ENCODE measurements at regions not wholly inside any gene's neighbourhood (a gene's known extent, or its start where the extent isn't known, plus 50 kb on each side); places are given as distances from the start of the nearest gene placed in this dataset.

DNA sequence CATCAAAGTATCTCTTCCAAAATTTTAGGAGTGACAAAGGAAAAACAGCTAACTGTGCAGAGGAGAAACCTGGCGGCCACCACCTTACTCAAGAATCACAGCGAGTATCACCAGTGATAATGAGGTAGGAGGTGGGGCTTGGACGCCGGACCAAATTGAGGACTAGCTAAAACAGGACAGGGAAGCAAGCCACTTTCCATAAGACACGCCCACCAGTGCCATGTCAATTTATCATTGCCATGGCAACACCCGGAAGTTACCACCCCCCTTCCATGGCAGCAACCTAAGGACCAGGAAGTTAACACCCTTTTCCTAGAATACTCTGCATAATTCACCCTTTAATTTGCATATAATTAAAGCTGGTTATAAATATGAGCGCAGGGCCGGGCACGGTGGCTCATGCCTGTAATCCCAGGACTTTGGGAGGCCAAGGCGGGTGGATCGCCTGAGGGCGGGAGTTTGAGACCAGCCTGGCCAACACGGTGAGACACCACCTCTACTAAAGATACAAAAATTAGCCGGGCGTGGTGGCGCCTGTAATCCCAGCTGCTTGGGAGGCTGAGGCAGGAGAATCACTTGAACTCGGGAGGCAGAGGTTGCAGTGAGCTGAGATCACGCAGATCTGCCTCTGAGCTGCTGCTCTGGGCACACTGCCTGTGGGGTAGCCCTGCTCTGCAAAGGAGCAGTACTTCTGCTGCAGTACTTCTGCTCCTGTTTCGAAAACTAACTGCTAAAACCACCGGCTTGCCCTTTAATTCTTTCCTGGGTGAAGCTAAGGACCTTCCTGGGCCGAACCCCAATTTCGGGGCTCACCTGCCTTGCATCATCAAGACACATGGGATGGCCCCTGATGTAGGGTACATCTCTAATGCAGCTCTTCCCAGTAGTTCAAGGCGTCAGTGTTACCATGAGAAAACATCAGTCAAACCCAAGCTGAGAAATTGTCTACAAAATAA lies 116.7 kb downstream of the HMX1 start:
- DNase-seq = no peak

GRCh38 chr4:8748236-8748575 lies 123.4 kb downstream of the HMX1 start:
- no peak for DNase-seq

- no peak for DNase-seq
These were observed 124.0 kb downstream of the HMX1 start for GRCh38 chr4:8747467-8748235.

- DNase-seq = no peak
These were observed 124.8 kb downstream of the HMX1 start for GRCh38 chr4:8746523-8747466.

- no peak for DNase-seq
These were observed 125.8 kb downstream of the HMX1 start for GRCh38 chr4:8745826-8746225.

DNA sequence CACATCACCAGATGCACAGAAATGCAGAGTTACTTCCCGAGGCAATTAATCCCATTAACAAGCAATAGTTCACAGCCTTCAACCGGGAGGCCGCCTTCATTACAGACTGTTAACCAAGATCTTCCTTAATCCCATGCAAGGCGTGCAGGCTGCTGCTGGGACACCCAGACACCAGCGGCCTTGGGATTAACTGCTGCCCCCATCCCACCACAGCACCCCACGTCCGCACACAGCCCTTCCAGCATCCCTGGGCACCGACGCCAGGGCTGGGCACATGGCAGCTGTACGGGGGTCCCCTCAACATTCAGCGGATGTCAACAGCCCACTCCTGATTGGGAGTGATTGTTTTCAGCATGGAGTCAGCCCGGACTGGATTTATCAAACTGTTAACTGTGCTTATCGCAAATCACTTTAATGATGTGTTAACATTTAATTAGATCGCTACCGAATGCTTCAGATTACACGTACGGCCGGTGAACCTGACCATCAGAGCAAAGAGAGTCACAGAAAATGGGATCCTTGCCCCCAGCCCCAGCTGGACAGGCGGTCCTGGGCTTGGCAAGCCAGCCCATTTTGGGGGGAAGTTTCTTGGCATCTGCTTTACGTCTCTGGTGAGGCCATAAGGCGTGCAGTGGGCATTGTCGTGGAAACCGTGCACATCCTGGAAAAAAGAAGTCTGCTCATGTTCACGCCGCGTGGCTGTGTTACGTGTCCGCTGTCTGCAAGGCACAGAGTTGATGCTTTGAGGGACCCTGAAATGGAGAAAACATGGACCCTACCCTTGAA lies 126.4 kb downstream of the HMX1 start:
- DNase-seq = no peak

DNA sequence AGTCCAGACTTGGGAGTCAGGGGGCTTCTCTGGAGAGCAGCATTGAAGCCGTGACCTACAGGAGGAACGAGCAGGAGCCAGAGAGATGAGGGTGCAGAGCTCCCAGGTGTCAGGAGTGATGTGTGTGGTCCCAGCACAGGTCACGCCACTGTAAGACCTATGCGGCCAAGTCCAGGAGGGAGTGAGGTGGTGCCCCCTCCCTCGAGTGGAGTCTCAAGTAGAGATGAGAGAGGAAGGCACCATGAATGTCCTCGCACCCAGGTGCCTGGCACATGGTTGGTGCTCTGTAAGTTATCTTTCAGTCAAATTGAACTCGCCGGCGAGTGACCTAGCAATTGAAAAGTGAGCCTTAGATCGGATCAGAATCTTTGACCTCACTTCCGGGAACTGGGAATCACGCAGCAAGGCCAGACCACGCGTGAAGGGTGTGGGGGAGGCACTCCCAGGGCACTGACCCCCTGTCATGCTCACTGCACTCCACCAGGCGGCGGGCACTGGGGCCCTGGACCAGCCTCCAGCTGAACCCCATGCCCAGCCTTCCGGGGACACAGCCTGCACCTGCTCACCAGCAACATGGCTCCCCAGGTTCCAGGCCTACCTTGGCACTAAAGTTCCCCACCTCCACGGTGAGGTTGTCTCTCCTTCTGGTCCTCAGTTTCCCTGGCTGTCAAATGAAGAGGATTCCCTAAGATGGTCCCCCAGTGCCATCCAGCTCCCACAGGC lies 127.4 kb downstream of the HMX1 start:
- DNase-seq = no peak

DNA sequence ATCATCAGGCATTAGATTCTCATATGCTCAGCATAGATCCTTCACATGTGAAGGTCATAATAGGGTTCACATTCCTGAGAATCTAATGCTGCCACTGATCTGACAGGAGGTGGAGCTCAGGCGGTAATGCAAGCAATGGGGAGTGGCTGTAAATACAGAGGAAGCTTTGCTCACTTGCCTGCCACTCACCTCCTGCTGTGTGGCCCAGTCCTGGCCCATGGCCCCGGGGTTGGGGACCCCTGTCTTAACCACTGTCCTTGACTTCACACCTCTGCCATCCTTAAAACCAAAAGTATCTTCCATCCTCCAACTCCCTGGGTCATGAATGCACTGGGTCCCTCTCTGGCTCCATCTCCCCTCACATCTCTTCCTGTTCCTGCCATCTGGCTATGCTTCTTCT lies 129.1 kb downstream of the HMX1 start:
- no peak for DNase-seq

GRCh38 chr4:8741513-8742226 lies 130.0 kb downstream of the HMX1 start:
- no peak for DNase-seq

- no peak for DNase-seq
These were observed 130.8 kb downstream of the HMX1 start for GRCh38 chr4:8740666-8741395.

- no peak for DNase-seq
These were observed 131.6 kb downstream of the HMX1 start for GRCh38 chr4:8739820-8740665.

DNA sequence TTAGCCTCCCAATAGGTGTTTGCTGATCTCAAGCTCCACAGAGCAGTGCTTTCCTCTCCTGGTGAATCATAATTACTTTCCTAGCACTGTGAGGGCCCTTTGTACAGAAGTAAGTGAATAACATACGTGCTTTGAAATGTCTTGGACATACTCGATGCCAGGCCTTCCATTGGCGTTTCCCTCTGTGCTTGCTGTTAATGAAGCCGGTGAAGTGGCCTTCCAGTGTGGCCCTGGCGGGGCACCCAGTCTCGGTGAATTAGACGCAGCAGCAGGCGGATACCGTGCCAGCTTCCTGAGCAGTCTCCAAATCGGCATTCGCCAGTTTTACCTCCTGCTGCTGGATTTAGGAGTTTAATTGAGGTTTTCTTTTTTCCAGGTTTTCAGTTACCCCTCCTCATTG lies 132.3 kb downstream of the HMX1 start:
- DNase-seq = no peak

DNA sequence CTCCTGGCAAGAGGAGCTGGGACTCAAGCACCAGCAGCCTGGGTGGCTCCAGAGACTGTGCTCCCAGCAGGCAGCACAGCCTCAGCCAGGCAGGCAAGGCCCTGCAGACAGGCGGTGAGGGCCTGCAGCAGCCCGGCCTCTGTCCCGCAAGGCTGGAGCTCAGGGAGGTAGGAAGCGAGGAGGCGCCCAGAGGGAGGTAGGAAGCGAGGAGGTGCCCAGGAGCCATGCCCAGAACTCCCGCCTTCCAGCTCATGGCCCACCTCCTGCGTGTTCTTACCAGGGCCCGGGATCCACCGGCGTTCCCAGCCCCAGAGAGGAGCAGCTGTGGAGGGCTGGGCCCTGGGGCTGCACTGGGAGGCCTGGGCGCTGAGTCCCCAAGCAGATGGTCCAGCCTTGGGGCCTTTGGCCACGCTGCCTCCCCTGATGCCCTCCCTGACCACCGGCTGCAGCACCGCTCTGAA lies 133.1 kb downstream of the HMX1 start:
- no peak for DNase-seq

GRCh38 chr4:8737601-8738279 lies 133.9 kb downstream of the HMX1 start:
- no peak for DNase-seq

DNA sequence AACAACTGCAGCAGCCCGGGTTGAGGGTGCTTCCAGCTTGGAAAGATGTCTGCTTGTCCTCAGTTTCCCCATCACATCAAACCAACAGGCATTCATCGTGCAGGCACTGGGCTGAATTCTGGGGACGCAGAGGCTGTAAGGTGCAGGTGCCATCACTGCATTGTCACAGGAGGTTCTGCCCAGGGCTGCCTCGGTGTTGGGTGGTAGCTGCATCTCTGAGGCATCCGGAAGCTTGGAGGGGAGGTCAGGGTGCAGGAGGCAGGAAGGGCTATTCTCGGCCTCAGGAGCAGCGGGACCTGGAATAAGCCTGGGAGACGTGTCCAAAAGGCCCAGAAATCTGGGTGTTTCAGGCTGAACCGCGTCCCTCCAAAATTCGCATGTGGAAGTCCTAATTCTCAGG lies 134.6 kb downstream of the HMX1 start:
- DNase-seq = no peak

DNA sequence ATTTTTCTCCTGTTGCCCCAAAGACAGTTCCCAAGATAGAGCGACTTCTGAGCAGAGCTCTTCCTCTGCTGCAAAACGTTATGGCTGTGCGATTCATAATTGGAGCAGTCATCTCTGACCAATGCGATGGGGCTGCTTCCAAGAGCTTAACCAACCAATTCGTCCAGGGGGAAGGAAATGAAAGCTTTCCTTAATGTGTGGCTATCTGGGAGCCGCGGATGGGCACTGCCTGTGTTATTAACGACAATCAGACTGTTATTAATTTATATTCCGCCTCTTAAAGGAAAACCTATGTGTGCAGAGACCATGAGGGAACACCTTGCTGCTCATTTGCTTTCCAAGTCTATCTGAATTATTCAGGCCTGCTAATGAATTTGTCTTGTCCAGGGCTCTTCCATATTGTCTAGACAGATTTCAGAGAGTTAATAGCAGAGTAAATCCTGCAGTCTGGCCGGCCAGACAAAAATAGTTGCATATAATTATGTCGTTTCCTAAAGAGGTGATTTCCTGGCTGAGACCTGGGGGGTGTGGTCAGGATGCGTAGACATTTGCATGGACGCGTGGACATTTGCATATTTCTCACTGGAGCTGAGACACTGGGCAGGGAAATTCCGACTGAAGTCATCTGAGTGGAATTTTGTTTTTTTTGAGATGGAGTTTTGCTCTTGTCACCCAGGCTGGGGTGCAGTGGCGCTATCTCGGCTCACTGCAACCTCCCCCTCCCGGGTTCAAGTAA lies 135.4 kb downstream of the HMX1 start:
- no peak for DNase-seq

DNA sequence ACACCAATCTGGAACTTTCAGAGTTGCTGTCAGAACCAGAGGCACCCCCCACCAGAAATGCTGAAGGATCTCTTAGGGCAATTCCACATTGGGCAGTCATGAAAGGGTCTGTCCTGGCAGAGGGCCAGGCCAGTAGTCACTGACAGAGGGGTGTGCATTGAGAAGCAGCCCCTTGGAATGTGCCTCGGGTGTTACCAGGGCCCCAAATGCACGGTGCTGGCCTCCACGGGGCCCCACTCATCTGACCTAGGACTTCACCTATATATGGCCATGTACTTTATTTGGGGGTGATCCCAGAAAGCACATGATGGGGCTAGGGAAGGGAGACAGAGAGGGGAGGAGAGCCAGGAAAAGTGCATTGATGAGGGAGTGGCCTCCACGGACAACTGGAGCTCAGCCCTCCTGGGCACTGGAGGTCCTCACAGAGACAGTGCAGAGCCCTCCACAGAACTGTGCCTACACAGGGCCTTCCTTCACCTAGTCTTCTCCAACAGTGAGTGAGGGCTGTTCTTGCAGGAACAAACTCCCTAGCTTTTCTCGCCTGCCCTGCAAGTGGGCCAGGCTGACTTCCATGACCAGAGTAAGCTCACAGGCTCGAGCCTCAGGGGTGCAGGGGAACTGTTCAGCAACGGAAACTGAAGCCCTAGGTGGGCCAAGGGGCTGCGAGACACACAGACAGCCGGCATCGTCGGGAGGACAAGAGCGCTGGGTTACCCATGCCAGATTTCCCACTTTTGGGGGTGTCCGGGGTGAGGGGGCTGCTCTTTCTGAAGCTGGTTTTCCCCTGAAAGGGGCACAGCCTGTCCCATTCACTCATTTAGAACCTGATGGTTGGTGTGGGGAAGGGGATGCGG lies 136.2 kb downstream of the HMX1 start:
- no peak for DNase-seq

Data from NCI-H1930 (cell line).